SK-N-SH (cell line): ENCODE measurements at regions not wholly inside any gene's neighbourhood (a gene's known extent, or its start where the extent isn't known, plus 50 kb on each side); places are given as distances from the start of the nearest gene placed in this dataset.

ENCODE experiments used
- CTCF ChIA-PET: fragments of 300-600, 350-600 bp; formaldehyde crosslinking; extraction: SDS; loops from one replicate; lab custom pipeline; 2021; lab: Yijun Ruan, JAX
- POLR2A ChIA-PET: fragments of 350-600 bp; sonication (Branson Sonifier 250); formaldehyde crosslinking; extraction: SDS; loops from one replicate; lab custom pipeline; 2020; ENCODE audit warnings: antibody characterized with exemption, inconsistent platforms; lab: Yijun Ruan, JAX
- DNase-seq: peaks from one replicate; pipeline ENCODE4 v3.0.0; 2012
- H2AFZ ChIP-seq: fragments of 200-600 bp; sonication (generic); 2 replicates; pipeline ENCODE4 v1.8.1; 2016; ENCODE audit warnings: antibody characterized with exemption, mild to moderate bottlenecking, low read depth
- H3F3A ChIP-seq: fragments of 200-600 bp; sonication (generic); replicated peaks from 2 replicates; pipeline ENCODE3; 2016; ENCODE audit warnings: antibody characterized with exemption, mild to moderate bottlenecking; ENCODE audit not compliant: insufficient read depth
- H3K27ac ChIP-seq, 2 experiments: fragments of 200-500 bp in 1 of 2; fragments of 200-600 bp in 1 of 2; sonication (Bioruptor generic) in 1 of 2; sonication (generic), shearing (Covaris generic) in 1 of 2; 2 replicates each; pipeline versions ENCODE4 v1.5.1 to v1.6.1; 2014 to 2016; ENCODE audit warnings: low read depth in 2 of 2, inconsistent platforms in 1 of 2, low read length in 1 of 2, mild to moderate bottlenecking in 1 of 2, mixed read lengths in 1 of 2
- H3K27me3 ChIP-seq: fragments of 200-600 bp; sonication (generic), shearing (Covaris generic); 2 replicates; pipeline ENCODE4 v1.6.1; 2016; ENCODE audit warnings: mixed run types; ENCODE audit not compliant: insufficient read depth
- H3K36me3 ChIP-seq, 2 experiments: fragments of 200-500 bp in 1 of 2; fragments of 200-600 bp in 1 of 2; sonication (Bioruptor generic) in 1 of 2; sonication (generic) in 1 of 2; replicated peaks in 1 of 2; 2 replicates each; pipeline versions ENCODE3 to v1.5.1; 2014 to 2016; ENCODE audit warnings: low read length in 1 of 2, mild to moderate bottlenecking in 1 of 2; ENCODE audit not compliant: insufficient read depth in 2 of 2, control insufficient read depth in 1 of 2
- H3K4me1 ChIP-seq, 2 experiments: fragments of 200-500 bp in 1 of 2; fragments of 200-600 bp in 1 of 2; sonication (Bioruptor generic) in 1 of 2; sonication (generic), shearing (Covaris generic) in 1 of 2; 2 replicates each; pipeline versions ENCODE4 v1.5.1 to v1.6.1; 2014 to 2016; ENCODE audit warnings: low read depth in 1 of 2, low read length in 1 of 2, mixed run types in 1 of 2; ENCODE audit not compliant: insufficient read depth in 2 of 2, control insufficient read depth in 1 of 2
- H3K4me2 ChIP-seq: fragments of 200-600 bp; sonication (generic), shearing (Covaris generic); 2 replicates; pipeline ENCODE4 v1.6.1; 2017; ENCODE audit warnings: mixed run types
- H3K4me3 ChIP-seq, 2 experiments: fragments of 200-500 bp in 1 of 2; fragments of 200-600 bp in 1 of 2; sonication (Bioruptor generic) in 1 of 2; sonication (generic), shearing (Covaris generic) in 1 of 2; 2 replicates each; pipeline versions ENCODE4 v1.5.1 to v1.8.1; 2014 to 2016; ENCODE audit warnings: low read depth in 2 of 2, inconsistent platforms in 1 of 2, low read length in 1 of 2, mild to moderate bottlenecking in 1 of 2, mixed read lengths in 1 of 2, moderate library complexity in 1 of 2
- H3K79me2 ChIP-seq: fragments of 200-600 bp; sonication (generic); 2 replicates; pipeline ENCODE4 v1.8.1; 2017; ENCODE audit warnings: mild to moderate bottlenecking; ENCODE audit not compliant: insufficient read depth
- H3K9ac ChIP-seq: fragments of 200-600 bp; sonication (generic); 2 replicates; pipeline ENCODE4 v1.6.1; 2017; ENCODE audit warnings: mixed run types
- H3K9me2 ChIP-seq: fragments of 200-600 bp; sonication (generic); 2 replicates; pipeline ENCODE4 v1.6.1; 2017; ENCODE audit warnings: mixed run types
- H3K9me3 ChIP-seq: fragments of 200-600 bp; sonication (generic); 2 replicates; pipeline ENCODE4 v1.6.1; 2017; ENCODE audit warnings: mixed run types, mild to moderate bottlenecking, moderate library complexity
- H4K20me1 ChIP-seq: fragments of 200-600 bp; sonication (generic); 2 replicates; pipeline ENCODE4 v1.6.1; 2017; ENCODE audit warnings: mild to moderate bottlenecking, mixed run types; ENCODE audit not compliant: insufficient read depth
- CHD2 ChIP-seq: fragments of 150-350 bp; IDR thresholded peaks from 2 replicates; pipeline ENCODE4 v1.6.1; 2018; ENCODE audit warnings: low read length; ENCODE audit not compliant: partially characterized antibody
- EZH2phosphoT487 ChIP-seq: fragments of 200-600 bp; sonication (generic); IDR thresholded peaks from 2 replicates; pipeline ENCODE4 v1.6.1; 2017; ENCODE audit warnings: low read depth, mixed run types, mild to moderate bottlenecking, antibody characterized with exemption, moderate library complexity, borderline replicate concordance
- FOXJ3 ChIP-seq: sonication (generic); formaldehyde crosslinking; IDR thresholded peaks from 2 replicates; pipeline ENCODE4 v1.5.1; 2020; ENCODE audit warnings: mild to moderate bottlenecking, missing genetic modification reagents
- FOXM1 ChIP-seq: IDR thresholded peaks from 2 replicates; pipeline ENCODE4 v1.4.0; 2012; ENCODE audit warnings: low read depth, mild to moderate bottlenecking
- NFIC ChIP-seq: IDR thresholded peaks from 2 replicates; pipeline ENCODE4 v1.4.0; 2012; ENCODE audit warnings: borderline replicate concordance
- RFX5 ChIP-seq: IDR thresholded peaks from 2 replicates; pipeline ENCODE4 v1.6.1; 2012; ENCODE audit warnings: mild to moderate bottlenecking, improper control_type of control experiment, low read length
- SMC3 ChIP-seq: IDR thresholded peaks from 2 replicates; pipeline ENCODE4 v1.6.1; 2012; ENCODE audit warnings: low read depth, low read length, improper control_type of control experiment
- TAF1 ChIP-seq: IDR thresholded peaks from 2 replicates; pipeline ENCODE4 v1.6.1; 2012; ENCODE audit warnings: low read depth, mild to moderate bottlenecking, low read length, moderate library complexity, borderline replicate concordance
- TCF12 ChIP-seq: IDR thresholded peaks from 2 replicates; pipeline ENCODE4 v1.4.0; 2012
- TEAD4 ChIP-seq: IDR thresholded peaks from 2 replicates; pipeline ENCODE4 v1.4.0; 2012; ENCODE audit warnings: mild to moderate bottlenecking, borderline replicate concordance; ENCODE audit not compliant: insufficient read depth
- YY1 ChIP-seq: IDR thresholded peaks from 2 replicates; pipeline ENCODE4 v1.4.0; 2012; ENCODE audit warnings: low read depth, mild to moderate bottlenecking
- WGBS: methylation state at CpG from one replicate; pipeline ENCODE4 v1.1.6; 2017; ENCODE audit warnings: low lambda C conversion rate; 5-methylcytosine and 5-hydroxymethylcytosine counted together
- TF ChIP-seq, protein P1 (sequence below): fragments of 200-600 bp; sonication (generic); IDR thresholded peaks from 2 replicates; pipeline ENCODE4 v1.6.1; 2017; ENCODE audit warnings: antibody characterized with exemption, mild to moderate bottlenecking, moderate library complexity
- TF ChIP-seq, protein P2 (sequence below): fragments of 150-350 bp; IDR thresholded peaks from 2 replicates; pipeline ENCODE4 v1.6.1; 2016; ENCODE audit warnings: mild to moderate bottlenecking, low read depth, low read length
- TF ChIP-seq, protein P3 (sequence below): fragments of 150-350 bp; IDR thresholded peaks from 2 replicates; pipeline ENCODE4 v1.6.1; 2017; ENCODE audit warnings: antibody characterized with exemption, low read length, low read depth, borderline replicate concordance

DNA sequence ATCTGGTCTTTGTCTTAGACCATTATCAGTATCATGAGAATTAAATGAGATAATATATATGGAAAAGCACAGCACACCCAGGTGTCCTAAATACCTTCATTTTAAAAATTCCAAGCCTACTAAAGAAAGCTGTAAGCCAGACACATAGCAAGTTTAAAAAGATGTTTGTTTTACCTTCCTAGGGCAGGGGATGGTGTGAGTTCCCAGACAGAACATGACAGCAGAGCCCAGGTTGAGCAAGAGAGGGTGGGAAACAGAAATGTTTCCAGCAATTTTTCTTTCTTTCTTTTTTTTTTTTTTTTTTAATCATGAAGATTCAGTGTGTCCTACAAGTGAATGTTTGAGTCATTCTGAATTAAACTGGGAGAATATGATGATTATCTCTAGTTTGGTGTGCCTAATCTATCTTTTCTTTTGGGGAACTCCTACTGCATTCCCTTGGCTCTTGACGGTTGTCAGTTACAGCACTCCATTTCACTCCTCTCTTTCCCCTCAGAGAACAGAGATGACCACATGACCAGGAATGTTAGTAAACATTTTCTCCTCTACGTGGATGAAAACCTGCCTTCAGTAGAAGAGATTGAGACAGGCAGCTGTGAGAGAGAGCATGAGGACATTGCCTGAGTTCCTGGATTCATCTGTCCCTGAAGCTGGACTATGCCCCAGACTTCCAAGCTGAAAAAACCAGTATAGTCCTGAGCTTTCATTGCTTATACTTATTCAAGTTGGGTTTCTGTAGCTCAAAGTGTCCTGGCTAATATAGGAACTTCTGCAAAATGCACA is 54.5 kb upstream of the ARL14 start:
- H3K4me1 ChIP-seq: peaks cover 0 to 4% of the 10 kb centered on the region in 2 experiments; a peak in 1 of 4 replicates
- no peak overlapping the region for H3K4me3 ChIP-seq
- DNase-seq: no peak
- ChIA-PET POLR2A (no interaction called here), CTCF (no interaction called here)
- H3K9ac ChIP-seq: no peak overlapping the region
- H3K79me2 ChIP-seq: no peaks in the 10 kb centered on the region
- H4K20me1 ChIP-seq: no peaks in the 10 kb centered on the region
- no peaks in the 10 kb centered on the region for H3K36me3 ChIP-seq
- no peaks in the 10 kb centered on the region for H3F3A ChIP-seq
- H3K9me2 ChIP-seq: no peaks in the 10 kb centered on the region
- 48% methylated on average over 2 of the region's 2 CpGs for WGBS
- TF ChIP-seq, protein P1, sequence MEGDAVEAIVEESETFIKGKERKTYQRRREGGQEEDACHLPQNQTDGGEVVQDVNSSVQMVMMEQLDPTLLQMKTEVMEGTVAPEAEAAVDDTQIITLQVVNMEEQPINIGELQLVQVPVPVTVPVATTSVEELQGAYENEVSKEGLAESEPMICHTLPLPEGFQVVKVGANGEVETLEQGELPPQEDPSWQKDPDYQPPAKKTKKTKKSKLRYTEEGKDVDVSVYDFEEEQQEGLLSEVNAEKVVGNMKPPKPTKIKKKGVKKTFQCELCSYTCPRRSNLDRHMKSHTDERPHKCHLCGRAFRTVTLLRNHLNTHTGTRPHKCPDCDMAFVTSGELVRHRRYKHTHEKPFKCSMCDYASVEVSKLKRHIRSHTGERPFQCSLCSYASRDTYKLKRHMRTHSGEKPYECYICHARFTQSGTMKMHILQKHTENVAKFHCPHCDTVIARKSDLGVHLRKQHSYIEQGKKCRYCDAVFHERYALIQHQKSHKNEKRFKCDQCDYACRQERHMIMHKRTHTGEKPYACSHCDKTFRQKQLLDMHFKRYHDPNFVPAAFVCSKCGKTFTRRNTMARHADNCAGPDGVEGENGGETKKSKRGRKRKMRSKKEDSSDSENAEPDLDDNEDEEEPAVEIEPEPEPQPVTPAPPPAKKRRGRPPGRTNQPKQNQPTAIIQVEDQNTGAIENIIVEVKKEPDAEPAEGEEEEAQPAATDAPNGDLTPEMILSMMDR: no peak
- TF ChIP-seq FOXJ3 (CRISPR knock-in tag) (no peak), TCF12 (no peak), FOXM1 (no peak), NFIC (no peak), SMC3 (no peak), RFX5 (no peak), TEAD4 (no peak), YY1 (no peak), TAF1 (no peak), CHD2 (no peak), EZH2phosphoT487 (no peak)
- TF ChIP-seq, protein P2, sequence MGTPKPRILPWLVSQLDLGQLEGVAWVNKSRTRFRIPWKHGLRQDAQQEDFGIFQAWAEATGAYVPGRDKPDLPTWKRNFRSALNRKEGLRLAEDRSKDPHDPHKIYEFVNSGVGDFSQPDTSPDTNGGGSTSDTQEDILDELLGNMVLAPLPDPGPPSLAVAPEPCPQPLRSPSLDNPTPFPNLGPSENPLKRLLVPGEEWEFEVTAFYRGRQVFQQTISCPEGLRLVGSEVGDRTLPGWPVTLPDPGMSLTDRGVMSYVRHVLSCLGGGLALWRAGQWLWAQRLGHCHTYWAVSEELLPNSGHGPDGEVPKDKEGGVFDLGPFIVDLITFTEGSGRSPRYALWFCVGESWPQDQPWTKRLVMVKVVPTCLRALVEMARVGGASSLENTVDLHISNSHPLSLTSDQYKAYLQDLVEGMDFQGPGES: no peak
- TF ChIP-seq, protein P3, sequence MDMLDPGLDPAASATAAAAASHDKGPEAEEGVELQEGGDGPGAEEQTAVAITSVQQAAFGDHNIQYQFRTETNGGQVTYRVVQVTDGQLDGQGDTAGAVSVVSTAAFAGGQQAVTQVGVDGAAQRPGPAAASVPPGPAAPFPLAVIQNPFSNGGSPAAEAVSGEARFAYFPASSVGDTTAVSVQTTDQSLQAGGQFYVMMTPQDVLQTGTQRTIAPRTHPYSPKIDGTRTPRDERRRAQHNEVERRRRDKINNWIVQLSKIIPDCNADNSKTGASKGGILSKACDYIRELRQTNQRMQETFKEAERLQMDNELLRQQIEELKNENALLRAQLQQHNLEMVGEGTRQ: no peak
- no peaks in the 10 kb centered on the region for H3K9me3 ChIP-seq
- H3K27ac ChIP-seq: no peak overlapping the region
- no peak overlapping the region for H3K4me2 ChIP-seq
- no peaks in the 10 kb centered on the region for H3K27me3 ChIP-seq
- no peak overlapping the region for H2AFZ ChIP-seq
